ENCODE measurements at regions not wholly inside any gene's neighbourhood (a gene's known extent, or its start where the extent isn't known, plus 50 kb on each side); places are given as distances from the start of the nearest gene placed in this dataset.

- H3K36me3 ChIP-seq, result no peaks in the 10 kb centered on the region
- H3K9me3 ChIP-seq, result no peaks in the 10 kb centered on the region
- no peak overlapping the region for H3K27ac ChIP-seq
- TF ChIP-seq, protein P1, sequence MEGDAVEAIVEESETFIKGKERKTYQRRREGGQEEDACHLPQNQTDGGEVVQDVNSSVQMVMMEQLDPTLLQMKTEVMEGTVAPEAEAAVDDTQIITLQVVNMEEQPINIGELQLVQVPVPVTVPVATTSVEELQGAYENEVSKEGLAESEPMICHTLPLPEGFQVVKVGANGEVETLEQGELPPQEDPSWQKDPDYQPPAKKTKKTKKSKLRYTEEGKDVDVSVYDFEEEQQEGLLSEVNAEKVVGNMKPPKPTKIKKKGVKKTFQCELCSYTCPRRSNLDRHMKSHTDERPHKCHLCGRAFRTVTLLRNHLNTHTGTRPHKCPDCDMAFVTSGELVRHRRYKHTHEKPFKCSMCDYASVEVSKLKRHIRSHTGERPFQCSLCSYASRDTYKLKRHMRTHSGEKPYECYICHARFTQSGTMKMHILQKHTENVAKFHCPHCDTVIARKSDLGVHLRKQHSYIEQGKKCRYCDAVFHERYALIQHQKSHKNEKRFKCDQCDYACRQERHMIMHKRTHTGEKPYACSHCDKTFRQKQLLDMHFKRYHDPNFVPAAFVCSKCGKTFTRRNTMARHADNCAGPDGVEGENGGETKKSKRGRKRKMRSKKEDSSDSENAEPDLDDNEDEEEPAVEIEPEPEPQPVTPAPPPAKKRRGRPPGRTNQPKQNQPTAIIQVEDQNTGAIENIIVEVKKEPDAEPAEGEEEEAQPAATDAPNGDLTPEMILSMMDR (IDR thresholded peaks at IDR 0.05), result no peak
- no peak for TF ChIP-seq POLR2A (IDR thresholded peaks at IDR 0.05)
- no peaks in the 10 kb centered on the region for H3K27me3 ChIP-seq
- H3K4me3 ChIP-seq, result no peak overlapping the region
- whole genome bisulfite sequencing, 2 donors, result 59 to 67% methylated on average over 5 to 6 of the region's 6 CpGs
- intact Hi-C loops (cut with DNase I), result no loop called here
- DNase-seq, result no peak
- H3K4me1 ChIP-seq, result peaks cover 0 to 8% (median 0%) of the 10 kb centered on the region in 3 donors
Measured at GRCh38 chr5:93299681-93300308, 281.2 kb downstream of the NR2F1-AS1 start.

DNA sequence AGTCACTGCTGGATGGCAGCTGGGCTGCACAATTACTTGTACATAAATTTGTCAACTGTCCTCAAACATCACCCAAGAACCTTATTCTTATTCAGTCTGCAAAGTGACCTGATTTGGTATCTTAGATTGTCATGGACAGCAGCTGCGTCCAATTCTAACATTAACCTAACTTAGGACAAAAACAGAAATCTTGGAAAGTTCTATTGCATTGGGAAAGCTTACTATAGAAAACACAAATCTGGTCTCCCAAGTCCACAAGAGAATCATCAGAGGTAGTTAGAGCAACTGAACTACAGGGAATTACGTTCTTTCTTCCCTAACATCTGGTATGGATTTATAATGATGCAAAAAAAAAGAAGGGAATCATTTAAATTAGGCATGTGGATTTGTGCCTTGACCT lies 283.9 kb downstream of the NR2F1-AS1 start:
- DNase-seq, result no peak
- 67 to 73% methylated on average over 2 of the region's 2 CpGs for WGBS, 2 donors
- Histone ChIP-seq H3K27ac (no peak overlapping the region), H3K9me3 (no peaks in the 10 kb centered on the region), H3K4me3 (no peak overlapping the region), H3K27me3 (no peaks in the 10 kb centered on the region), H3K4me1 (no peaks in the 10 kb centered on the region), H3K36me3 (no peaks in the 10 kb centered on the region)
- intact Hi-C loops (cut with DNase I), result no loop called here
- TF ChIP-seq, protein P1 (IDR thresholded peaks at IDR 0.05), result no peak
- TF ChIP-seq POLR2A (IDR thresholded peaks at IDR 0.05), result no peak

- no peak for DNase-seq
- intact Hi-C loops (cut with DNase I), result no loop called here
- Histone ChIP-seq H3K9me3 (no peaks in the 10 kb centered on the region), H3K27me3 (no peaks in the 10 kb centered on the region), H3K4me1 (no peaks in the 10 kb centered on the region), H3K36me3 (no peaks in the 10 kb centered on the region), H3K4me3 (no peak overlapping the region), H3K27ac (no peak overlapping the region)
- no peak for TF ChIP-seq POLR2A (IDR thresholded peaks at IDR 0.05)
- TF ChIP-seq, protein P1 (IDR thresholded peaks at IDR 0.05), result no peak
- WGBS, 2 donors, result 47 to 51% methylated on average over 2 of the region's 2 CpGs
Measured at GRCh38 chr5:93296338-93296737, 284.7 kb downstream of the NR2F1-AS1 start.

GRCh38 chr5:93294996-93295395 lies 286.0 kb downstream of the NR2F1-AS1 start:
- Histone ChIP-seq H3K4me1 (no peaks in the 10 kb centered on the region), H3K4me3 (no peak overlapping the region), H3K27ac (no peak overlapping the region), H3K9me3 (no peaks in the 10 kb centered on the region), H3K27me3 (no peaks in the 10 kb centered on the region), H3K36me3 (no peaks in the 10 kb centered on the region)
- no peak for DNase-seq
- WGBS, 2 donors, result 53 to 63% methylated on average over 1 of the region's 1 CpG
- intact Hi-C loops (cut with DNase I), result no loop called here
- no peak for TF ChIP-seq POLR2A (IDR thresholded peaks at IDR 0.05)
- TF ChIP-seq, protein P1 (IDR thresholded peaks at IDR 0.05), result no peak

DNA sequence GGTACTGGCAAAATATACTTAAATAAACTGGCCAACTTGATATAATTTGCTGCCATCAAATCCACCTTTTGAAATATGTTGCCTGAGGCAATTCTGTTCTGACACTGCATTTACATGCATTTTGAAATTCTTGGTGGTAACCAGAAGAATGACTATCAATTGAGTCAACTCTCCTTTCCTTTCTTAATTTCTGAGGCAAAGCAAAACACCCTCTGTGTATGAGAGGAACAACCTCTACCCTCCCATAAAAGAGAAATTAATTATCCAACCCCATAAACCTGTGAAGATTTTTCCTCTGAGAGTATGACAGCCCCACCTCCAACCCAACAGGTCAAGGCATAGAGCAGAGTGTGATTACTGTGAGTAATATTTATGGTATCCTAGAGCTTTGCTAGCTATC lies 286.8 kb downstream of the NR2F1-AS1 start:
- Histone ChIP-seq H3K27ac (no peak overlapping the region), H3K4me3 (no peak overlapping the region), H3K4me1 (no peaks in the 10 kb centered on the region), H3K27me3 (no peaks in the 10 kb centered on the region), H3K9me3 (no peaks in the 10 kb centered on the region), H3K36me3 (no peaks in the 10 kb centered on the region)
- DNase-seq, result no peak
- intact Hi-C loops (cut with DNase I), result no loop called here
- no peak for TF ChIP-seq POLR2A (IDR thresholded peaks at IDR 0.05)
- TF ChIP-seq, protein P1 (IDR thresholded peaks at IDR 0.05), result no peak
